Hepatocyte (in vitro differentiated cells): ENCODE measurements at regions not wholly inside any gene's neighbourhood (a gene's known extent, or its start where the extent isn't known, plus 50 kb on each side); places are given as distances from the start of the nearest gene placed in this dataset.

ENCODE experiments used
- DNase-seq: peaks from one replicate; pipeline ENCODE4 v3.0.0-alpha.2; 2016; ENCODE audit warnings: low spot score
- H2AFZ ChIP-seq: fragments of 200-600 bp; sonication (generic); 2 replicates; pipeline ENCODE4 v1.6.0; 2016; ENCODE audit warnings: antibody characterized with exemption, mild to moderate bottlenecking
- H3K27ac ChIP-seq: fragments of 200-600 bp; sonication (generic); 2 replicates; pipeline ENCODE4 v1.5.1; 2016; ENCODE audit warnings: mild to moderate bottlenecking
- H3K27me3 ChIP-seq: fragments of 200-600 bp; sonication (generic); 2 replicates; pipeline ENCODE4 v1.6.1; 2016
- H3K36me3 ChIP-seq: fragments of 200-600 bp; sonication (generic); replicated peaks from 2 replicates; pipeline ENCODE4 v1.5.1; 2016; ENCODE audit warnings: low read depth; ENCODE audit not compliant: insufficient read depth
- H3K4me1 ChIP-seq: fragments of 200-600 bp; sonication (generic); 2 replicates; pipeline ENCODE4 v1.5.1; 2016; ENCODE audit warnings: mild to moderate bottlenecking, moderate library complexity; ENCODE audit not compliant: insufficient read depth
- H3K4me2 ChIP-seq: fragments of 200-600 bp; sonication (generic); 2 replicates; pipeline ENCODE4 v1.6.0; 2016
- H3K4me3 ChIP-seq: fragments of 200-600 bp; sonication (generic); 2 replicates; pipeline ENCODE4 v1.5.1; 2016; ENCODE audit warnings: mild to moderate bottlenecking
- H3K79me2 ChIP-seq: fragments of 200-600 bp; sonication (generic); 2 replicates; pipeline ENCODE4 v1.6.0; 2017; ENCODE audit warnings: mild to moderate bottlenecking
- H3K9me2 ChIP-seq: fragments of 200-600 bp; sonication (generic); replicated peaks from 2 replicates; pipeline ENCODE4 v1.6.0; 2017; ENCODE audit warnings: mild to moderate bottlenecking; ENCODE audit not compliant: insufficient read depth
- H3K9me3 ChIP-seq: fragments of 200-600 bp; sonication (generic); 2 replicates; pipeline ENCODE4 v1.5.1; 2016; ENCODE audit warnings: low read depth, mild to moderate bottlenecking
- H4K20me1 ChIP-seq: fragments of 200-600 bp; sonication (generic); 2 replicates; pipeline ENCODE4 v1.6.0; 2016; ENCODE audit warnings: mild to moderate bottlenecking; ENCODE audit not compliant: insufficient read depth, poor library complexity, severe bottlenecking
- CTCF ChIP-seq: fragments of 200-600 bp; sonication (generic); IDR thresholded peaks from 2 replicates; pipeline ENCODE4 v1.5.1; 2016; ENCODE audit warnings: antibody characterized with exemption, mild to moderate bottlenecking; ENCODE audit not compliant: poor library complexity
- EZH2 ChIP-seq: fragments of 200-600 bp; sonication (generic); IDR thresholded peaks from 2 replicates; pipeline ENCODE4 v1.6.1; 2016; ENCODE audit warnings: antibody characterized with exemption, mild to moderate bottlenecking, borderline replicate concordance
- EZH2phosphoT487 ChIP-seq: fragments of 200-600 bp; sonication (generic); IDR thresholded peaks from one replicate; pipeline ENCODE4 v1.6.1; 2018; ENCODE audit warnings: antibody characterized with exemption, mild to moderate bottlenecking, low read depth, moderate library complexity; ENCODE audit not compliant: unreplicated experiment, severe bottlenecking
- WGBS: methylation state at CpG from one replicate; pipeline ENCODE4 v1.1.6; 2016; ENCODE audit warnings: low lambda C conversion rate; ENCODE audit errors: missing lambda C conversion rate; 5-methylcytosine and 5-hydroxymethylcytosine counted together

GRCh38 chr5:110855961-110856360, 117.2 kb downstream of the SLC25A46 start:
- Histone ChIP-seq H4K20me1 (no peaks in the 10 kb centered on the region), H3K4me2 (no peak overlapping the region), H3K36me3 (no peaks in the 10 kb centered on the region), H3K4me3 (no peak overlapping the region), H3K9me2 (no peaks in the 10 kb centered on the region), H2AFZ (no peak overlapping the region), H3K9me3 (no peaks in the 10 kb centered on the region), H3K4me1 (no peaks in the 10 kb centered on the region), H3K27me3 (no peaks in the 10 kb centered on the region), H3K79me2 (no peaks in the 10 kb centered on the region), H3K27ac (no peak overlapping the region)
- TF ChIP-seq EZH2phosphoT487, result no peak
- no peak for TF ChIP-seq CTCF
- TF ChIP-seq EZH2, result no peak
- no peak for DNase-seq
- WGBS, result 78% methylated on average over 1 of the region's 1 CpG

- peak; percentile 52 for DNase-seq
- WGBS, result 70% methylated on average over 4 of the region's 4 CpGs
- no peak overlapping the region for H3K4me2 ChIP-seq
Measured at GRCh38 chr5:110865400-110866094, 126.7 kb downstream of the SLC25A46 start.

GRCh38 chr5:110869927-110870326, 131.1 kb downstream of the SLC25A46 start:
- H3K4me3 ChIP-seq, result no peak overlapping the region
- H3K9me3 ChIP-seq, result no peaks in the 10 kb centered on the region
- no peaks in the 10 kb centered on the region for H3K4me1 ChIP-seq
- no peaks in the 10 kb centered on the region for H3K36me3 ChIP-seq
- no peaks in the 10 kb centered on the region for H3K9me2 ChIP-seq
- H3K27ac ChIP-seq, result no peak overlapping the region
- H3K4me2 ChIP-seq, result no peak overlapping the region
- DNase-seq, result no peak
- H2AFZ ChIP-seq, result no peak overlapping the region
- WGBS, result 83% methylated on average over 4 of the region's 4 CpGs
- no peaks in the 10 kb centered on the region for H4K20me1 ChIP-seq
- no peaks in the 10 kb centered on the region for H3K27me3 ChIP-seq
- H3K79me2 ChIP-seq, result no peaks in the 10 kb centered on the region
- TF ChIP-seq EZH2 (no peak), CTCF (no peak), EZH2phosphoT487 (no peak)

More at GRCh38 chr5:110865400-110866094, 126.7 kb downstream of the SLC25A46 start:
- H3K27ac ChIP-seq, result no peak overlapping the region
- no peaks in the 10 kb centered on the region for H3K27me3 ChIP-seq
- no peaks in the 10 kb centered on the region for H3K9me3 ChIP-seq
- no peak overlapping the region for H3K4me3 ChIP-seq
- no peaks in the 10 kb centered on the region for H3K4me1 ChIP-seq
- H3K36me3 ChIP-seq, result no peaks in the 10 kb centered on the region
- H3K9me2 ChIP-seq, result no peaks in the 10 kb centered on the region
- TF ChIP-seq EZH2 (no peak), CTCF (peak; percentile 37)
- H2AFZ ChIP-seq, result no peak overlapping the region
- no peaks in the 10 kb centered on the region for H4K20me1 ChIP-seq
- H3K79me2 ChIP-seq, result no peaks in the 10 kb centered on the region

GRCh38 chr5:110872200-110872599, 133.4 kb downstream of the SLC25A46 start:
- no peaks in the 10 kb centered on the region for H3K36me3 ChIP-seq
- no peaks in the 10 kb centered on the region for H3K27me3 ChIP-seq
- no peak for DNase-seq
- H3K4me2 ChIP-seq, result no peak overlapping the region
- H4K20me1 ChIP-seq, result no peaks in the 10 kb centered on the region
- TF ChIP-seq EZH2 (no peak), CTCF (no peak), EZH2phosphoT487 (no peak)
- no peak overlapping the region for H2AFZ ChIP-seq
- no peaks in the 10 kb centered on the region for H3K9me3 ChIP-seq
- H3K9me2 ChIP-seq, result no peaks in the 10 kb centered on the region
- 96% methylated on average over 15 of the region's 15 CpGs for WGBS
- H3K27ac ChIP-seq, result no peak overlapping the region
- H3K4me1 ChIP-seq, result no peaks in the 10 kb centered on the region
- H3K4me3 ChIP-seq, result no peak overlapping the region
- H3K79me2 ChIP-seq, result no peaks in the 10 kb centered on the region
